Epithelial cell of proximal tubule (primary cell): ENCODE measurements at regions not wholly inside any gene's neighbourhood (a gene's known extent, or its start where the extent isn't known, plus 50 kb on each side); places are given as distances from the start of the nearest gene placed in this dataset.

Experiments used
- DNase-seq: peaks from one replicate; pipeline ENCODE4 v3.0.0-alpha.2; 2011; ENCODE audit warnings: low read depth
- H3K4me3 ChIP-seq: 2 replicates; pipeline ENCODE4 v1.5.1; 2011; ENCODE audit warnings: low read depth, mild to moderate bottlenecking, low read length
- TF ChIP-seq, protein P1 (sequence below): conservative IDR thresholded peaks from 2 replicates; pipeline ENCODE4 v1.5.1; 2012; ENCODE audit warnings: low read depth, mild to moderate bottlenecking, low read length

DNA sequence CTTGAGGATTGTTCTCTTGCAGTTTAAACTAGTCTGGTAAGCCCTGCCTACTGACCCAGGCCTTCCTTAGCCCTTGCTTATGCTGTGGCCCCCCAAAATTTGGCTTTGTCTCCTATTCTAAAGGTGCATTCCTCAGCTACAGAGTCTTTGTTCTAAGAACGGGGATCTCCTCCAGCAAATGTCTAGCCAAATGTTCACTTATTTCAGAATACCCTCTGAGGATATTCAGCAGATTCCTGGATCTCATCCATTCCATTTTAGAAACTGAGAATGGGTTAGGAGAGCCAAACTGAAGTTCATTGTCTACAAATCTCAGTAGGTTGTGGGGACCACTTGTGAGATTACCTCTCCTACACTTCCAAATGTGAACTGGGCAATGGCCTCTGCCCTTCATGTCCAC is 164.2 kb upstream of the ARG1 start:
- no peak overlapping the region for H3K4me3 ChIP-seq
- TF ChIP-seq, protein P1, sequence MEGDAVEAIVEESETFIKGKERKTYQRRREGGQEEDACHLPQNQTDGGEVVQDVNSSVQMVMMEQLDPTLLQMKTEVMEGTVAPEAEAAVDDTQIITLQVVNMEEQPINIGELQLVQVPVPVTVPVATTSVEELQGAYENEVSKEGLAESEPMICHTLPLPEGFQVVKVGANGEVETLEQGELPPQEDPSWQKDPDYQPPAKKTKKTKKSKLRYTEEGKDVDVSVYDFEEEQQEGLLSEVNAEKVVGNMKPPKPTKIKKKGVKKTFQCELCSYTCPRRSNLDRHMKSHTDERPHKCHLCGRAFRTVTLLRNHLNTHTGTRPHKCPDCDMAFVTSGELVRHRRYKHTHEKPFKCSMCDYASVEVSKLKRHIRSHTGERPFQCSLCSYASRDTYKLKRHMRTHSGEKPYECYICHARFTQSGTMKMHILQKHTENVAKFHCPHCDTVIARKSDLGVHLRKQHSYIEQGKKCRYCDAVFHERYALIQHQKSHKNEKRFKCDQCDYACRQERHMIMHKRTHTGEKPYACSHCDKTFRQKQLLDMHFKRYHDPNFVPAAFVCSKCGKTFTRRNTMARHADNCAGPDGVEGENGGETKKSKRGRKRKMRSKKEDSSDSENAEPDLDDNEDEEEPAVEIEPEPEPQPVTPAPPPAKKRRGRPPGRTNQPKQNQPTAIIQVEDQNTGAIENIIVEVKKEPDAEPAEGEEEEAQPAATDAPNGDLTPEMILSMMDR, result no peak
- no peak for DNase-seq

DNA sequence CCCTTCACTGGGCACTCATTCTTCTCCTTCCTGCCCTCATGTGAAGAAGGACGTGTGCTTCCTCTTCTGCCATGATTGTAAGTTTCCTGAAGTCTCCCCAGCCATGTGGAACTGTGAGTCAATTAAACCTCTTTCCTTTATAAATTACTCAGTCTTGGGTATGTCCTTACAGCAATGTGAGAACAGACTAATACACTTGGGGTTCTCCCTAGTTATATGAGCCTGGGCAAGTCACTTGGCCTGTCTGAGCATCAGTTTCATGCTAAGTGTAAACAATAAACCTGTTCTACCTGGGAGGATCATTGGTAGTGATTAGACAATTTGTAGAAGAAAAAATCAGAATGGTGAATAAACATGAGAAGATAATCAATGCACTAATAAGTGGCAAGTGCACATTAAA is 162.2 kb upstream of the ARG1 start:
- H3K4me3 ChIP-seq, result no peak overlapping the region
- TF ChIP-seq, protein P1, result no peak
- DNase-seq, result no peak

DNA sequence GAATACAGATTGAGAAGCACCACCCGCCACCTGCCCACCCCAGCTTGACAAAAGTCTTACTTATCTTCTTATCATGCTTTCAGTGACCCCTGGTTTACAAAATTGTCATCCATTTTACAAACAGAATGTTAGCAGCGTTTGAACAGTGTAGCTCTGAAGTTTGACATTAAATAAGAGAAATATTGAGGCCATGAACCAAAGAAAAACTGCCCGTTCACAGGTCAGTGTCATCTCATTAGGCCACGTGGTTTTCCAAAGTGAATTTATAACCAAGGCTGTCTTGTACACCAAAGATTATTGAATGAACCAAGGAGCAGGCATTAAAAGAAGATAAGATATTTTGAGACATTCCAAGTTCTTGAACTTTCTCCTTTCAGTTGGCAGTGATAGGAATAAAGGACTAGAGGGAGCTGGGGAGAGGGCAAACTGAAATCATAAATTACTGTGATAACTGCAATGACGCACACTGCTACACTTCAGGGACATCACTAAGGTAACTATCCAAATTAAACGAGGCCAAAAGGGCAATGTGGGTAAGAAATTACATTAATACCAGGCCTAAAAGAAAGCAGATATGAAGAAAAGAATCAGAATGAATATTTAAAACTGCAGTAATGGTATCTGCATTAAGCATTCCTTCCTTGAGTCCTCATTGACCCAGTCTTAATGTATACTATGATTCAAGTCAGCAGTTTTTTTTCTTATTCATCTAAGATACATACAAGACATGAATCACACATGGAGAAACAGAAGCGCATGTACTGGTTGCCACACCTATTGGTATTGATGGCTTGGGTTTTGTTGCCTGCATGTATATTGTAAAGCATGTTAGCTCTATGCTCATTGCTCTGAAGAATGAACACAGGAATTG is 159.8 kb upstream of the ARG1 start:
- DNase-seq, result no peak

DNA sequence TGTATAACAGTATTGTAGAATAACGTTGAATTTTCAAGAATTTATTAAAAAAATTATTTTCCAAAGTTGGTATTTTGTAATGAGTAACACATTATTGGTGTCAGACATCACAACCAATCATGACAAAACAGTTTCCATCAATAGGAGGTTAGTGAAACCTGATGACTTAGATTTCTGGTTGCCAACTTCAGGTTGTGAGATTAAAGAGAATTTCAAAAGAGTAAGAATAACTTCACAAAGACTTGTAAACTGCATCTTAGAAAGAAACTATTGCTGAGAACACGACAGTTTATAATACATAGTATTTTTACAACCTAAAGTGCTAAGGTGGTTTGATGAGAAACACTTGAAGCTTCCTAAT is 159.2 kb upstream of the ARG1 start:
- TF ChIP-seq, protein P1, result no peak

More for the DNA sequence above, 159.8 kb upstream of the ARG1 start:
- H3K4me3 ChIP-seq, result no peak overlapping the region
- TF ChIP-seq, protein P1, result no peak

DNA sequence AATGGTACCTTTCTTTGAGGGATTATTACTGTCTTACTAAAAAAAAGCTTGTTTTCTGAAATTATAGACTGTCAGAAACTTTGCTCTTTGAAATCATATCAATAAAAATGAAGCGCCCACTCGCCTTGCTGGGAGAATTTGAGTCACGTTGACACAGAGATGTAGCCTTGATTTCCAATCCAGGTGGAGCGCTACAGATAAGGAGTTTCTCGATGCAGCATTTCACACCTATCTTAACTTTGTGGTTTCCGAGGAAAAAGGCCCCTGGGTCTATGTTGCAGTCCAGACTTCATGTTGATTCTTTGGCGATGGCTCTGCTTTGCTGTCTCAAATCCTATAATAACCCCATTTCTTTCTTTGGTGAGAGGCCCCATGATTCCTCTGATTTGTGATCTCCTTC is 158.1 kb upstream of the ARG1 start:
- no peak for DNase-seq
- TF ChIP-seq, protein P1, result no peak

More for the DNA sequence above, 159.2 kb upstream of the ARG1 start:
- H3K4me3 ChIP-seq, result no peak overlapping the region
- DNase-seq, result no peak

DNA sequence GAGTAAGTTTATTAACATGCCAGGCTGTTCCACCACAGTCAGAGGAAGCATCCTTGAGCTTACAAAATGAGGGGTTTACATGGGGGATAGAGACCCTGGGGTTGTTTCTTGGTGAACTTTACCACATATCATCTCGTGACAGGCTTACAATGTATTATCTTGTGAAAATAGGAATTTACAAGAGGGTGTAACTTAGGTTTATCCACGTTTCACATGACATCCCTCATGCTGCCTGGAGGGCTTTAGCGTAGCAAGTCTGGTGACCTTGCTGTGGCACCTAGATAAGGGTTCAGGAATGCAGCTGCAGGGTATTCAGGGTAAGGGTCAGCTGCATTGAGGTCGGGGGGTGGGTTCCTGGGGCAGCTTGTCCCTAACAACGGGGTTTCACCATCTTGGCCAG is 154.6 kb upstream of the ARG1 start:
- no peak overlapping the region for H3K4me3 ChIP-seq
- TF ChIP-seq, protein P1, result no peak
- no peak for DNase-seq

More for the DNA sequence above, 158.1 kb upstream of the ARG1 start:
- no peak overlapping the region for H3K4me3 ChIP-seq

DNA sequence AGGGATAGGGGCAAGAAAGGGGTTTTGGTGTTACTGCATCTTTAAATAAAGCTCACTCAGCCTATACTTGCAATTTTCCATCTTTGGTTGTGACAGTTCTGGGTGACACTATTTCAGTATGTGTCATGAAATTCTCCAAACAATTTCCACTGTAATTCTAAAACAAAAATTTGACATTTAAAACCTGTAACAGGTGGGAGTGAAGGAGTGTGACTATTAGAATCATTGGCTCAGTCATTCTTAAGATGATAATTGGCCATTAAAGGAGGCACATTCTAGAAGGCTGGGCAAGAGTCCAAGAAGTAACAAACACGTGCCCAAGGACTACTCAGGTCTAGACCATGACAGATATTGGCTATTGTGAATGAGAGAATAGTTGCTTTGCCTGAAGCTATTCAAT is 153.3 kb upstream of the ARG1 start:
- DNase-seq, result no peak
- no peak overlapping the region for H3K4me3 ChIP-seq
- TF ChIP-seq, protein P1, result no peak
